Endodermal cell (in vitro differentiated cells): ENCODE measurements at regions not wholly inside any gene's neighbourhood (a gene's known extent, or its start where the extent isn't known, plus 50 kb on each side); places are given as distances from the start of the nearest gene placed in this dataset.

Source experiments
- DNase-seq: peaks from one replicate; pipeline ENCODE4 v3.0.0-alpha.2; 2017
- H3K27ac ChIP-seq: 2 replicates; pipeline ENCODE4 v1.5.1; 2013; ENCODE audit warnings: mild to moderate bottlenecking, low read depth, low read length, moderate library complexity
- H3K27me3 ChIP-seq: 2 replicates; pipeline ENCODE4 v1.6.1; 2013; ENCODE audit warnings: mild to moderate bottlenecking, low read length, moderate library complexity; ENCODE audit not compliant: insufficient read depth, control insufficient read depth, poor library complexity, severe bottlenecking
- H3K36me3 ChIP-seq: 2 replicates; pipeline ENCODE4 v1.7.0; 2013; ENCODE audit warnings: mild to moderate bottlenecking, low read length, moderate library complexity; ENCODE audit not compliant: control insufficient read depth, insufficient read depth
- H3K4me1 ChIP-seq: one replicate; pipeline ENCODE4 v1.7.0; 2013; ENCODE audit warnings: low read length; ENCODE audit not compliant: control insufficient read depth, insufficient read depth
- H3K4me3 ChIP-seq: 2 replicates; pipeline ENCODE4 v1.5.1; 2013; ENCODE audit warnings: mild to moderate bottlenecking, low read length, moderate library complexity
- H3K9ac ChIP-seq: 2 replicates; pipeline ENCODE4 v1.6.1; 2013; ENCODE audit warnings: mild to moderate bottlenecking, low read length, moderate library complexity; ENCODE audit not compliant: poor library complexity, severe bottlenecking; ENCODE audit errors: extremely low read depth
- H3K9me3 ChIP-seq: 2 replicates; pipeline ENCODE4 v1.6.1; 2013; ENCODE audit warnings: mild to moderate bottlenecking, low read length, moderate library complexity; ENCODE audit not compliant: control insufficient read depth
- H3K27ac Mint-ChIP-seq: 2 replicates; pipeline ENCODE4 v1.8.0; 2020; ENCODE audit warnings: mixed read lengths
- H3K27me3 Mint-ChIP-seq: 2 replicates; pipeline ENCODE4 v1.8.0; 2021; ENCODE audit warnings: mild to moderate bottlenecking, mixed read lengths; ENCODE audit not compliant: insufficient read depth
- H3K36me3 Mint-ChIP-seq: 2 replicates; pipeline ENCODE4 v1.8.0; 2020; ENCODE audit warnings: low read depth, mixed read lengths
- H3K4me1 Mint-ChIP-seq: 2 replicates; pipeline ENCODE4 v1.8.0; 2020; ENCODE audit warnings: mixed read lengths
- H3K4me3 Mint-ChIP-seq: 2 replicates; pipeline ENCODE4 v1.8.0; 2020; ENCODE audit warnings: mild to moderate bottlenecking, moderate library complexity, mixed read lengths
- H3K9me3 Mint-ChIP-seq: 2 replicates; pipeline ENCODE4 v1.8.0; 2020; ENCODE audit warnings: mild to moderate bottlenecking, mixed read lengths
- WGBS, 2 experiments: methylation state at CpG; one replicate each; pipeline versions ENCODE4 v1.1.5 to v1.1.7; 2013; ENCODE audit warnings: missing lambda C conversion rate in 2 of 2, mixed read lengths in 1 of 2; ENCODE audit not compliant: insufficient coverage in 1 of 2, insufficient read length in 1 of 2; 5-methylcytosine and 5-hydroxymethylcytosine counted together
- TF ChIP-seq, protein P1 (sequence below): fragments of 200-600 bp; sonication (generic); conservative IDR thresholded peaks from 2 replicates; pipeline ENCODE4 v1.5.0; 2021; ENCODE audit warnings: antibody characterized with exemption, mild to moderate bottlenecking

DNA sequence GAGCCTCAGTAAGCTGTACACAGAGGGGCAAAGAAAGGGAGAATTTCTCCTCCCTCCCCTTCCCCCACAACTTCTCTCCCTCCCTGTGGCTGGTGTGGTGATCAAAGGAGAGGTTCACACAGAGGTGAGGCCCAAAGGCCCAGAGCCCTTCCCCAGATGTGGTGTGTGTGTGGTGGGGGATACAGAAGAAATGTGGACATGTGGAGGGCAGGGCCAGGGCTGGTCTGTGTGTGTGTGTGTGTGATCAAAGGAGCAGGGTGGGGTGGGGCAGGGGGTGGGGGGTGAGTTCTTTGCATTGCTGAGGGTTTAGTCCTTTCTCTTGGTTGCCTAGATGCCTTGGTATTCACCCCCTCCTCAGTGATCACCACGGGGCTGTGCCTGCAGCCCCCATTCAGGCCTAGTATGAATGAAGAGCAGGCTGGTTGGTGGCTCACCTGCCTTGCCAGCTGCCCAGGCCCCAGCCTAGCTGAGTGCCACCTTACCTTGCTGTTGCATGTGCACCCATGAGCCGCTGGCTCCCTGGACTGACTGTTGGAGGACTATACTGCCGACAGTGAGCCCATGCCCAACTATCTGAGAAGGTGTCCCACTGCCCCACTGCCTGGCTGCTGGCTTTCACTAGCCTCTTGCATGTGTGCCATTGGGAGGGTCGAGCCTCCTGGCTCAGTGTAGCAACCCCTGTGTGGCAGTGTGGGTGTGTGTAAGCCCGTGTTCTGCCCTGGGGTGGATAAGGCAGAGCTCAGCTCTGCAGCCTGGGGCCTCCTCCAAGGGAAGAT lies 101.9 kb downstream of the EFNB1 start:
- WGBS, 2 experiments = 33 to 80% methylated on average over 1 to 5 of the region's 5 CpGs
- Mint-ChIP-seq H3K4me1 (no peaks in the 10 kb centered on the region), H3K27me3 (no peaks in the 10 kb centered on the region), H3K36me3 (no peaks in the 10 kb centered on the region), H3K9me3 (peaks cover 25% of the 10 kb centered on the region), H3K27ac (no peak overlapping the region), H3K4me3 (no peak overlapping the region)
- no peaks in the 10 kb centered on the region for H3K9me3 ChIP-seq
- no peak overlapping the region for H3K4me3 ChIP-seq
- no peaks in the 10 kb centered on the region for H3K36me3 ChIP-seq
- H3K4me1 ChIP-seq = no peaks in the 10 kb centered on the region
- no peak overlapping the region for H3K9ac ChIP-seq
- TF ChIP-seq, protein P1, sequence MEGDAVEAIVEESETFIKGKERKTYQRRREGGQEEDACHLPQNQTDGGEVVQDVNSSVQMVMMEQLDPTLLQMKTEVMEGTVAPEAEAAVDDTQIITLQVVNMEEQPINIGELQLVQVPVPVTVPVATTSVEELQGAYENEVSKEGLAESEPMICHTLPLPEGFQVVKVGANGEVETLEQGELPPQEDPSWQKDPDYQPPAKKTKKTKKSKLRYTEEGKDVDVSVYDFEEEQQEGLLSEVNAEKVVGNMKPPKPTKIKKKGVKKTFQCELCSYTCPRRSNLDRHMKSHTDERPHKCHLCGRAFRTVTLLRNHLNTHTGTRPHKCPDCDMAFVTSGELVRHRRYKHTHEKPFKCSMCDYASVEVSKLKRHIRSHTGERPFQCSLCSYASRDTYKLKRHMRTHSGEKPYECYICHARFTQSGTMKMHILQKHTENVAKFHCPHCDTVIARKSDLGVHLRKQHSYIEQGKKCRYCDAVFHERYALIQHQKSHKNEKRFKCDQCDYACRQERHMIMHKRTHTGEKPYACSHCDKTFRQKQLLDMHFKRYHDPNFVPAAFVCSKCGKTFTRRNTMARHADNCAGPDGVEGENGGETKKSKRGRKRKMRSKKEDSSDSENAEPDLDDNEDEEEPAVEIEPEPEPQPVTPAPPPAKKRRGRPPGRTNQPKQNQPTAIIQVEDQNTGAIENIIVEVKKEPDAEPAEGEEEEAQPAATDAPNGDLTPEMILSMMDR = no peak
- no peaks in the 10 kb centered on the region for H3K27me3 ChIP-seq
- no peak for DNase-seq
- H3K27ac ChIP-seq = peak overlapping the region; percentile 32

DNA sequence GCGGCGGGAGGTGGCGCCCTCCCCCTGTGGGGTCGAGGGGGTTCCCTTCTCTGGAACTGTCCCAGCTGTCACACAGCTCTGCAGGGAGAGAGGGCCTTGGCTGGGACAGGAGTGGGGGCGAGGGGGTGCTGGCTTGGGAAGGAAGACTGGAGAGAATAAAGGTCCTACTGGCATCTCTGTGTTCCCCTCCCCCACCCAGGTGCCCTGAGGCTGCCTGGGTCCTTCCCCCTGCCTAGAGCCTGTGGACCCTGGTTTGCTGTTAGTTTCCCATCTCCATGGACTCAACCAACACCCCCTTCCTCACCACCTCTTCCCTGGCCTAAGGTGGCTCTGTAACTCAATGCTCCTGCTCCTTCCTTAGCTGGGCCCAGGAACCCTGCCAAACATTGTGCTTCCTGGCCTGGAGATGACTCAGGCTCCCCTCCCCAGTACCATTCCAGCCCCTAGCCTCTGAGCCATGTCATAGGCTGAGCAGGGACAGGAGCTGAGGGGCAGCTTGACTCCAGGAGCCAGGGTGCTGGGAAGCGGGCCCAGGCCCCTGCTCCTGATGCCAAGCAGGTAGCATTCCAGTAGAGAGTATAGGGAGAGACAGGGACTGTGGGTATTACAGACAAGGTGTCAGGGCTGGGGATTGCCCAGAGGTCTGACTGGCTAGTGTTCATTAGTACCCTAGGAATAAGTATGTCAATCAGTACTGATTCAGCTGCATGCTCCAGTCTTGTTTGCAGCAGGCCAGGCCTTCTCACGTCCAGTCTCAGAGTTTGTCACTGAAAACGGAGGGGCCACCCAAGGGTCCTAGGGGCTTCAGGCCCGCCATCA lies 100.7 kb downstream of the EFNB1 start:
- no peaks in the 10 kb centered on the region for H3K27me3 ChIP-seq
- no peaks in the 10 kb centered on the region for H3K4me1 ChIP-seq
- TF ChIP-seq, protein P1 = no peak
- no peaks in the 10 kb centered on the region for H3K9me3 ChIP-seq
- no peak overlapping the region for H3K27ac ChIP-seq
- WGBS, 2 experiments = 90% methylated on average over 8 of the region's 9 CpGs; no CpG with 5 or more reads in 1 of the 2 experiments
- no peaks in the 10 kb centered on the region for H3K36me3 ChIP-seq
- Mint-ChIP-seq H3K4me3 (no peak overlapping the region), H3K27me3 (peaks cover under 1% of the 10 kb centered on the region), H3K36me3 (no peaks in the 10 kb centered on the region), H3K4me1 (no peaks in the 10 kb centered on the region), H3K9me3 (peaks cover 26% of the 10 kb centered on the region), H3K27ac (no peak overlapping the region)
- H3K9ac ChIP-seq = no peak overlapping the region
- H3K4me3 ChIP-seq = no peak overlapping the region
- DNase-seq = no peak

DNA sequence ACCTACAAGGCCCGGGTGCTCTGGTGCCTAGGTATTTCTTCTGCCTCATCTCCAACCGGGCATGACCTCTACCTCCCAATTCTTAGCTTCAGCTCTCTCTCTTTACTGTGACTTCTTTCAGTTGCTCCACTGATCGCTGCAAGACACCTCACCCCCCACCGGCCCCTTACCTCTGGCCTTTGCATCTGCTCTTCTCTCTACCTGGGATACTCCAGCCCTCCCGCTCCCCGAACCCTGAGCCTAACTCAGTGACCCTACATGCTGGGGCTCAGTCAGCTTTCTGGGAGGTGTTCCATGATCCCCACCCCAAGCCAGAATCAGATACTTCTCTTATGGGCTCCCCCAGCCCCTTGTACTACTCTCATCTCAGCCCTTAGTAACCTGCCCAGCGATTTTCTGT lies 99.6 kb downstream of the EFNB1 start:
- 95 to 100% methylated on average over 2 to 7 of the region's 7 CpGs for whole genome bisulfite sequencing, 2 experiments
- Histone ChIP-seq H3K27me3 (no peaks in the 10 kb centered on the region), H3K4me1 (no peaks in the 10 kb centered on the region), H3K4me3 (no peak overlapping the region), H3K9me3 (no peaks in the 10 kb centered on the region), H3K36me3 (no peaks in the 10 kb centered on the region), H3K9ac (no peak overlapping the region), H3K27ac (no peak overlapping the region)
- H3K27ac Mint-ChIP-seq = no peak overlapping the region
- DNase-seq = no peak
- peaks cover 7% of the 10 kb centered on the region for H3K27me3 Mint-ChIP-seq
- TF ChIP-seq, protein P1 = no peak
- no peaks in the 10 kb centered on the region for H3K36me3 Mint-ChIP-seq
- H3K4me3 Mint-ChIP-seq = no peak overlapping the region
- H3K4me1 Mint-ChIP-seq = no peaks in the 10 kb centered on the region
- H3K9me3 Mint-ChIP-seq = peaks cover 35% of the 10 kb centered on the region
